ENCODE measurements at regions not wholly inside any gene's neighbourhood (a gene's known extent, or its start where the extent isn't known, plus 50 kb on each side); places are given as distances from the start of the nearest gene placed in this dataset.

- H2AFZ ChIP-seq (ENCODE audit: low read depth, low read length, severe bottlenecking): no peak overlapping the region
- no peaks in the 10 kb centered on the region for H3K36me3 ChIP-seq (ENCODE audit: low read length)
- H3F3A ChIP-seq (ENCODE audit: insufficient read depth): no peaks in the 10 kb centered on the region
- H3K9me2 ChIP-seq (replicated peaks; ENCODE audit: insufficient read depth, low read length): no peaks in the 10 kb centered on the region
- H3K79me2 ChIP-seq (ENCODE audit: insufficient read depth, low read length): no peaks in the 10 kb centered on the region
- no peak overlapping the region for H3K4me2 ChIP-seq (ENCODE audit: low read depth, low read length, poor library complexity, severe bottlenecking)
- no peaks in the 10 kb centered on the region for H3K9me3 ChIP-seq (ENCODE audit: insufficient read depth, low read length)
- no peak overlapping the region for H3K4me3 ChIP-seq (ENCODE audit: insufficient read depth, low read length, poor library complexity, severe bottlenecking)
- H3K9ac ChIP-seq (ENCODE audit: low read length): no peak overlapping the region
- H3K27ac ChIP-seq (ENCODE audit: low read depth, low read length): peak overlapping the region; percentile 68; the same call in 1 of the 2 replicates
- H4K20me1 ChIP-seq (ENCODE audit: low read depth, low read length): no peaks in the 10 kb centered on the region
- TF ChIP-seq EZH2phosphoT487 (conservative IDR thresholded peaks at IDR 0.05; ENCODE audit: low read length): no peak
- TF ChIP-seq, protein P1, sequence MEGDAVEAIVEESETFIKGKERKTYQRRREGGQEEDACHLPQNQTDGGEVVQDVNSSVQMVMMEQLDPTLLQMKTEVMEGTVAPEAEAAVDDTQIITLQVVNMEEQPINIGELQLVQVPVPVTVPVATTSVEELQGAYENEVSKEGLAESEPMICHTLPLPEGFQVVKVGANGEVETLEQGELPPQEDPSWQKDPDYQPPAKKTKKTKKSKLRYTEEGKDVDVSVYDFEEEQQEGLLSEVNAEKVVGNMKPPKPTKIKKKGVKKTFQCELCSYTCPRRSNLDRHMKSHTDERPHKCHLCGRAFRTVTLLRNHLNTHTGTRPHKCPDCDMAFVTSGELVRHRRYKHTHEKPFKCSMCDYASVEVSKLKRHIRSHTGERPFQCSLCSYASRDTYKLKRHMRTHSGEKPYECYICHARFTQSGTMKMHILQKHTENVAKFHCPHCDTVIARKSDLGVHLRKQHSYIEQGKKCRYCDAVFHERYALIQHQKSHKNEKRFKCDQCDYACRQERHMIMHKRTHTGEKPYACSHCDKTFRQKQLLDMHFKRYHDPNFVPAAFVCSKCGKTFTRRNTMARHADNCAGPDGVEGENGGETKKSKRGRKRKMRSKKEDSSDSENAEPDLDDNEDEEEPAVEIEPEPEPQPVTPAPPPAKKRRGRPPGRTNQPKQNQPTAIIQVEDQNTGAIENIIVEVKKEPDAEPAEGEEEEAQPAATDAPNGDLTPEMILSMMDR (IDR thresholded peaks at IDR 0.05; ENCODE audit: insufficient read depth, low read length, poor library complexity, severe bottlenecking): no peak
- H3K27me3 ChIP-seq (ENCODE audit: low read length): no peaks in the 10 kb centered on the region
These were observed 115.4 kb upstream of the HS6ST1 start for GRCh38 chr2:128433911-128434550.

GRCh38 chr2:128435576-128436478 lies 117.2 kb upstream of the HS6ST1 start:
- no peaks in the 10 kb centered on the region for H3K27me3 ChIP-seq (ENCODE audit: low read length)

DNA sequence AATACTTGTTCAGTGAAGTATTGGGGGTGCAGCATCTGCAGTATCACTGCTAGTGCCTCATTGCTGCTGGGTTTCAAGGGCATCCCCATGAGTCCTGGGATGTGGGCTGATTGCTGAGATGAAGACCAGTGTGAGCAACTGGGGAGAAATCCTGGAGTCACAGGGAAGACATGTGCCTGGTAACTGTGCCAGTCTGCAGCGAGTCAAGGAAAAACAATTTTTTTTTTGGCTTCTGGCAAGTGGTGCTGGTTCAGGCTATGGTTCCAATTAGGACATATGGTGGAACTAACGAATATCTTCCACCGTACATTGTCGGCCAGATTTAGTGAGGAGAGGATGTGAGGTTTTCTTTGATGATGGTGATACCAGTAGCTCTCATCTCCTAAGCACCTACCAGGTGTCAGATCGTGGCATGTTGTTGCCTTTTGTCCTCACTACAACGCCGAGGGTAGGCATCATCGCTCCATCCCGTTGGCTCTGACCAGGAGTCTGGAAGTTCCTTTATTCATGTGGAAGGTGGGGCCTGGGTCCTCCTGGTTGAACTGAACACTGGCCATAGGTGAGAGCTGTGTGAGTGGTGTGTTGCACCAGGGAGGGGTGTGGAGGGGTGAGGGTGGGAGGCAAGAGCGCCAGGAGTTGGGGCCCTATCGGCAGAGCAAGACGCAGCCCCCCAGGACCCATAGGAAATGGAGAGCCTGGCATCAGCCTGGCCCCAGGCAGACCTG lies 118.0 kb upstream of the HS6ST1 start:
- Histone ChIP-seq H3K79me2 (ENCODE audit: insufficient read depth, low read length) (no peaks in the 10 kb centered on the region), H3K4me2 (ENCODE audit: low read depth, low read length, poor library complexity, severe bottlenecking) (peak overlapping the region; percentile 7), H3K27me3 (ENCODE audit: low read length) (no peaks in the 10 kb centered on the region), H2AFZ (ENCODE audit: low read depth, low read length, severe bottlenecking) (no peak overlapping the region), H4K20me1 (ENCODE audit: low read depth, low read length) (no peaks in the 10 kb centered on the region), H3K9me3 (ENCODE audit: insufficient read depth, low read length) (no peaks in the 10 kb centered on the region), H3F3A (ENCODE audit: insufficient read depth) (no peaks in the 10 kb centered on the region), H3K9me2 (replicated peaks; ENCODE audit: insufficient read depth, low read length) (no peaks in the 10 kb centered on the region), H3K9ac (ENCODE audit: low read length) (no peak overlapping the region), H3K4me3 (ENCODE audit: insufficient read depth, low read length, poor library complexity, severe bottlenecking) (no peak overlapping the region), H3K36me3 (ENCODE audit: low read length) (no peaks in the 10 kb centered on the region), H3K27ac (ENCODE audit: low read depth, low read length) (peak overlapping the region; percentile 68)
- TF ChIP-seq, protein P1 (IDR thresholded peaks at IDR 0.05; ENCODE audit: insufficient read depth, low read length, poor library complexity, severe bottlenecking): no peak
- TF ChIP-seq EZH2phosphoT487 (conservative IDR thresholded peaks at IDR 0.05; ENCODE audit: low read length): no peak

More at GRCh38 chr2:128435576-128436478, 117.2 kb upstream of the HS6ST1 start:
- peak overlapping the region; percentile 21 for H3K4me2 ChIP-seq (ENCODE audit: low read depth, low read length, poor library complexity, severe bottlenecking)
- H3K27ac ChIP-seq (ENCODE audit: low read depth, low read length): peak overlapping the region; percentile 68
- no peaks in the 10 kb centered on the region for H3K9me3 ChIP-seq (ENCODE audit: insufficient read depth, low read length)
- no peaks in the 10 kb centered on the region for H3F3A ChIP-seq (ENCODE audit: insufficient read depth)
- no peaks in the 10 kb centered on the region for H3K79me2 ChIP-seq (ENCODE audit: insufficient read depth, low read length)
- no peaks in the 10 kb centered on the region for H3K9me2 ChIP-seq (replicated peaks; ENCODE audit: insufficient read depth, low read length)
- H3K36me3 ChIP-seq (ENCODE audit: low read length): no peaks in the 10 kb centered on the region
- H2AFZ ChIP-seq (ENCODE audit: low read depth, low read length, severe bottlenecking): no peak overlapping the region
- 0 out of 2 replicates have a peak overlapping the region, but pooled peaks have one; percentile 3 for H3K9ac ChIP-seq (ENCODE audit: low read length)
- H3K4me3 ChIP-seq (ENCODE audit: insufficient read depth, low read length, poor library complexity, severe bottlenecking): no peak overlapping the region
- no peaks in the 10 kb centered on the region for H4K20me1 ChIP-seq (ENCODE audit: low read depth, low read length)
- no peak for TF ChIP-seq EZH2phosphoT487 (conservative IDR thresholded peaks at IDR 0.05; ENCODE audit: low read length)
- TF ChIP-seq, protein P1 (IDR thresholded peaks at IDR 0.05; ENCODE audit: insufficient read depth, low read length, poor library complexity, severe bottlenecking): no peak
